Erythroblast (primary cell): ENCODE measurements at regions not wholly inside any gene's neighbourhood (a gene's known extent, or its start where the extent isn't known, plus 50 kb on each side); places are given as distances from the start of the nearest gene placed in this dataset.

ENCODE experiments used
- GATA1 ChIP-seq: IDR thresholded peaks from 2 replicates; pipeline ENCODE4 v1.6.1; 2011; ENCODE audit warnings: low read depth, mild to moderate bottlenecking, control low read depth, low read length, moderate library complexity
- POLR2A ChIP-seq: IDR thresholded peaks from 2 replicates; pipeline ENCODE4 v1.6.1; 2011; ENCODE audit warnings: mild to moderate bottlenecking, low read length

GRCh38 chr1:199194862-199195261, 556.0 kb downstream of the PTPRC start:
- TF ChIP-seq POLR2A = no peak
- no peak for TF ChIP-seq GATA1
